ENCODE measurements at regions not wholly inside any gene's neighbourhood (a gene's known extent, or its start where the extent isn't known, plus 50 kb on each side); places are given as distances from the start of the nearest gene placed in this dataset.

GRCh38 chr18:30481871-30482270, 560.7 kb downstream of the DSC3 start:
- FAIRE-seq = no peak
- ATAC-seq = no peak
- no peak overlapping the region for H3K9ac ChIP-seq (ENCODE audit: control insufficient read depth, insufficient read depth, low read length)
- ChIA-PET RAD21 (ENCODE audit: unreplicated experiment) (no interaction called here), SMC1A (ENCODE audit: uncharacterized antibody, unreplicated experiment) (interaction anchor here (1.0 to 1.9 kb wide), 2 partner anchors 32 to 45 kb away, joined by 3 to 5 read pairs; no protein-coding TSS in a partner anchor), CTCF (interaction anchor here (1.2 kb wide), 1 partner anchor 14 kb away, joined by 3 read pairs; no protein-coding TSS in a partner anchor), POLR2A (no interaction called here)
- TF ChIP-seq CTCF (IDR thresholded peaks at IDR 0.05 in 2 of 3, conservative IDR thresholded peaks at IDR 0.05 in 1 of 3; ENCODE audit: control insufficient read depth in 2 of 3, extremely low read depth in 1 of 3, insufficient read depth in 1 of 3, low read depth in 3 of 3, low read length in 3 of 3) (no peak), NR2F1 (conservative IDR thresholded peaks at IDR 0.05) (no peak), WRNIP1 (IDR thresholded peaks at IDR 0.05; ENCODE audit: borderline replicate concordance, low read depth, low read length) (no peak), LARP7 (IDR thresholded peaks at IDR 0.05) (no peak), CREB1 (IDR thresholded peaks at IDR 0.05; ENCODE audit: low read depth) (no peak), REST (IDR thresholded peaks at IDR 0.05; ENCODE audit: low read depth, low read length) (no peak), KLF5 (IDR thresholded peaks at IDR 0.05; ENCODE audit: partially characterized antibody) (no peak), ETV6 (conservative IDR thresholded peaks at IDR 0.05 in 1 of 2, IDR thresholded peaks at IDR 0.05 in 1 of 2; ENCODE audit: borderline replicate concordance in 1 of 2, low read depth in 1 of 2) (no peak), BACH1 (IDR thresholded peaks at IDR 0.05; ENCODE audit: borderline replicate concordance) (no peak), POLR2AphosphoS5 (IDR thresholded peaks at IDR 0.05; ENCODE audit: low read length) (no peak), NR2C2 (IDR thresholded peaks at IDR 0.05; ENCODE audit: borderline replicate concordance, control insufficient read depth, insufficient read length, low read depth) (no peak)
- in situ Hi-C loops (cut with MboI) = no loop called here
- H3K79me2 ChIP-seq (ENCODE audit: control insufficient read depth, insufficient read depth, low read length) = no peaks in the 10 kb centered on the region
- no peak overlapping the region for H2AFZ ChIP-seq (ENCODE audit: control insufficient read depth, low read depth, low read length)
- no TSS peak for BruUV-seq (replicated peaks)
- WGBS (ENCODE audit: insufficient coverage, insufficient replicate concordance, low lambda C conversion rate, missing lambda C conversion rate) = 50% methylated on average over 8 of the region's 8 CpGs
- intact Hi-C loops (cut with micrococcal nuclease; ENCODE audit: unreplicated experiment) = no loop called here
- H3K27me3 ChIP-seq (replicated peaks in 1 of 2; ENCODE audit: control insufficient read depth in 2 of 2, insufficient read depth in 2 of 2, low read length in 1 of 2) = no peaks in the 10 kb centered on the region
- no peak overlapping the region for H3K4me3 ChIP-seq
- H4K20me1 ChIP-seq (ENCODE audit: control insufficient read depth, insufficient read depth) = no peaks in the 10 kb centered on the region
- no peaks in the 10 kb centered on the region for H3K9me3 ChIP-seq (replicated peaks; ENCODE audit: control insufficient read depth, insufficient read depth, low read length)
- H3K36me3 ChIP-seq (ENCODE audit: control insufficient read depth in 2 of 2, insufficient read depth in 2 of 2, low read length in 1 of 2) = no peaks in the 10 kb centered on the region
- H3K4me2 ChIP-seq (ENCODE audit: control insufficient read depth, insufficient read depth) = no peak overlapping the region
- DNase-seq (ENCODE audit: low read depth, low spot score) = no peak
- H3K27ac ChIP-seq (ENCODE audit: control insufficient read depth, insufficient read depth) = no peak overlapping the region
- H3K4me1 ChIP-seq (ENCODE audit: control insufficient read depth, insufficient read depth, low read length) = no peaks in the 10 kb centered on the region
